ENCODE measurements at regions not wholly inside any gene's neighbourhood (a gene's known extent, or its start where the extent isn't known, plus 50 kb on each side); places are given as distances from the start of the nearest gene placed in this dataset.

DNA sequence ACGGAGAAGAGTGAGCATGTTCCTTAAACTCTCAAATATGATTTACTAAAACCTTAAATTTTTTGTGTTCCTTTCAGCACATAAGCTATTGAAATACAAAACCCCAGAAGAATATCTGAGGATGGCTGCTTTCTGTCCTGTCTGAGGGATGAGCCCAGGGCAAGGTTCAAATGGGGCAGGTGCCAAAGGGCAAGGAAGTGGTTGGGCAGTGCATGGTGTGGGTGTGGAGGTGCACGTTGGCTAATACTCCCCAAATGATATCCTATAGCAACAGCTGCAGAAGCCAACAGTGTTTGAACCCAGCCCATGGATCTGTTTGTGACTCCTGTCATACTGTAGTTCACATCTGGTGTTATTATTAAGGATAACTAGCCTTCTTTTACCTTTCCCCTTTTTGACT lies 183.0 kb downstream of the CDCA7 start:
- TF ChIP-seq, protein P1, sequence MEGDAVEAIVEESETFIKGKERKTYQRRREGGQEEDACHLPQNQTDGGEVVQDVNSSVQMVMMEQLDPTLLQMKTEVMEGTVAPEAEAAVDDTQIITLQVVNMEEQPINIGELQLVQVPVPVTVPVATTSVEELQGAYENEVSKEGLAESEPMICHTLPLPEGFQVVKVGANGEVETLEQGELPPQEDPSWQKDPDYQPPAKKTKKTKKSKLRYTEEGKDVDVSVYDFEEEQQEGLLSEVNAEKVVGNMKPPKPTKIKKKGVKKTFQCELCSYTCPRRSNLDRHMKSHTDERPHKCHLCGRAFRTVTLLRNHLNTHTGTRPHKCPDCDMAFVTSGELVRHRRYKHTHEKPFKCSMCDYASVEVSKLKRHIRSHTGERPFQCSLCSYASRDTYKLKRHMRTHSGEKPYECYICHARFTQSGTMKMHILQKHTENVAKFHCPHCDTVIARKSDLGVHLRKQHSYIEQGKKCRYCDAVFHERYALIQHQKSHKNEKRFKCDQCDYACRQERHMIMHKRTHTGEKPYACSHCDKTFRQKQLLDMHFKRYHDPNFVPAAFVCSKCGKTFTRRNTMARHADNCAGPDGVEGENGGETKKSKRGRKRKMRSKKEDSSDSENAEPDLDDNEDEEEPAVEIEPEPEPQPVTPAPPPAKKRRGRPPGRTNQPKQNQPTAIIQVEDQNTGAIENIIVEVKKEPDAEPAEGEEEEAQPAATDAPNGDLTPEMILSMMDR (IDR thresholded peaks at IDR 0.05; ENCODE audit: control insufficient read depth, insufficient read depth, low read depth, low read length, missing control alignments) = no peak
- H3K4me3 ChIP-seq (ENCODE audit: control insufficient read depth, low read depth, low read length) = no peak overlapping the region
- no peak for DNase-seq (ENCODE audit: low read depth)

DNA sequence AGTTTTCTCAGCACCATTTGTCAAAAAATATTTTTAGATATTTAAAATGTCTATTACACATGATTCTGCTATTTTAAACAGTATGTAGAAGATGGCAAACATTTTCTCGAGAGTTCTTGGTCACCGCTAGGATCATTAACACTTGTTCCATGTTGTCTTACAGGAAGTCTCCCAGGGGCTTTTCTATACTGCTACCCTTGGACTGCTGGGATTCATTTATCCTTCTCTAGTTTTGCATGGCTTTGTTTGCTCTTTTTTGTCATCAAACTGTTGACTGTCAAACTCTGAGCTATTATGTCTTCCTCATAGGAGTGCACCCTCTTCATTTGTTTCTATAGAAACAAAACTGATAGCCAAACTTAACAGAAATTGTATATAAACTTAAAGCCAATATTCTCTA lies 184.9 kb downstream of the CDCA7 start:
- no peak overlapping the region for H3K4me3 ChIP-seq (ENCODE audit: control insufficient read depth, low read depth, low read length)
- no peak for DNase-seq (ENCODE audit: low read depth)
- TF ChIP-seq, protein P1 (IDR thresholded peaks at IDR 0.05; ENCODE audit: control insufficient read depth, insufficient read depth, low read depth, low read length, missing control alignments) = no peak

DNA sequence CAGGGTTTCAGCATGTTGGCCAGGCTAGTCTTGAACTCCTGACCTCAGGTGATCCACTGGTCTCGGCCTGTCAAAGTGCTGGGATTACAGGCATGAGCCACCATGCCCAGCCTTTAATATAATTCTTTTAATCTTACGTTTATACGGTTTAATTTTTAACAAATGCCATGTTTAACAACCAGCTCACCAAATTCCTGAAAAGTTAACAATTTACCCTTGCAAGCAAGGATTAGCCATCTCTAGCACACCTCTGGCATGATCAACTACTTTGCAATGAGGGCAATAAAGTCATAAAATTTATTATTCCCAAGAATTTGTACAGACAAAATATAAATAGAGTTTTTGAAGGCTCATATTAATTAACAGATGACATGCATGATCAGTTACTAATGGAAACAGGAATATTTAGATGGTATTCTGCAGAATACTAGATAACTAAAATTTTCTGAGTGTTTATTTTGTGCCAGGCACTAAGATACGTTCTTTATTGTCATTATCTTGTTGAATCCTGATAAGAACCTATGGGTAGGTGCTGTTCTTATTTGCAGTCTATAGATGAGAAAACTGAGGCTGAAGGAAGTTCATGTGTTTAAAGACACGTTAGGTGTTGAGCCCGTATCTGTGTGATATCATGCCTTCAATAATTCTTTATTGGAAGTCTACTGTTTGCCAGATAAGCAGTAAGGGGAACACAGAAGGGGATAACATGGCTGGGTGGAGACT lies 190.1 kb downstream of the CDCA7 start:
- H3K4me3 ChIP-seq (ENCODE audit: control insufficient read depth, low read depth, low read length) = no peak overlapping the region
- no peak for DNase-seq (ENCODE audit: low read depth)
- TF ChIP-seq, protein P1 (IDR thresholded peaks at IDR 0.05; ENCODE audit: control insufficient read depth, insufficient read depth, low read depth, low read length, missing control alignments) = no peak

DNA sequence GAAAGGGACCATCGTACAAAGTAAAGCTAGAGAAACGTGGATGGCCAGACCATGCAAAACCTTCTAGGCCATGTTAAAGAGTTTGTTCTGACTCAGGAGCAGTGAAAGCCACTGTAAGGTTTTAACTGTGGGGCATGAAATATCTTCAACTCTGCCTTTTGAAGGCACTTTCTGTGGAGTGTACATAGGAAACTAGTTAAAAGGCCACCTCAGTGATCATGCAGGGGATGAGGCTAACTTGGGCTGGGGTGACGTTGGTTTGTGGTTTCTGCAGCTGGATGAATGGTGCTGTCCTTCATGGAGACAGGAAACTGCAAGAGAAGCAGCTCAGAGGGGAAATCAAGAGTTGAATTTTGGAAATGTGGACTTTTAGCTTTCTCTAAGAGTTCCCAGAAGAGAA lies 190.7 kb downstream of the CDCA7 start:
- DNase-seq (ENCODE audit: low read depth) = peak; percentile 31
- H3K4me3 ChIP-seq (ENCODE audit: control insufficient read depth, low read depth, low read length) = no peak overlapping the region
- TF ChIP-seq, protein P1 (IDR thresholded peaks at IDR 0.05; ENCODE audit: control insufficient read depth, insufficient read depth, low read depth, low read length, missing control alignments) = no peak

DNA sequence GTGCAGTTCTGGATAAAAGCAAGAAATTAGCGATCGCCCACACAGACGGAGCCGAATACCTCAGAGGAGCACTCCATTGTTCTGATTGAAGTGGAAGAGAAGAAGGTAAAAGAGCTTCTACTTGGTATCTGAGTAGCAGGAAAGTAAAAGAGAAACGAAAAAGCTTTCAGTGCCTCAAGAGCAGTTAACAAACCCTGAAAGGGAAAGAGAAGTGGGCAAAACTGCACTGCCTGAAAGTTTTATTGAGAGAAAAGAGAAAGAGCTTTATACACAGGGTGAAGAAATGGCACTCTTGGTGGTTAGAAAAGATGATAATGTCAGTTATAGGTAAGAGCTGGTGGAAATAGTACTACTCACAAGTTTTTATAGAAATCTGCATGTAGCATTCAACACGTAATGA lies 192.8 kb downstream of the CDCA7 start:
- H3K4me3 ChIP-seq (ENCODE audit: control insufficient read depth, low read depth, low read length) = no peak overlapping the region
- TF ChIP-seq, protein P1 (IDR thresholded peaks at IDR 0.05; ENCODE audit: control insufficient read depth, insufficient read depth, low read depth, low read length, missing control alignments) = no peak
- DNase-seq (ENCODE audit: low read depth) = no peak

DNA sequence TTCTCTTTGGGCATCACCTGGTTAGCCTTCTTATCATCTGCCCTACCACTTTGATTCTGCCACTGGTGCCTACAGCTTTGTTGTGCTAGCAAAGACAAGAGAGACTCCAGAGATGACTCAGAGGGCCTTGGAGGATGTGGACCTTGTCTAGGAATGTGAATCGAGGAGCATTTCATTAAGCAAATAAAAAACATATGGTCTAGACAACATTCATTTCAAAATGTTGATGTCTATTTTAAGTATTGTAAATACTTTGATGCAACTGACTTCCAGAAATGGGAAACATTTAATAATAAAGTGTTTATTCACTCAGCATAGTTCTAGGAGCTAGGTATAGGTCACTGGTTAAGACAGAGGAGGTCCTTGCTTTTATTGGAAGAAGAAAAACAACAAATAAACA lies 195.5 kb downstream of the CDCA7 start:
- DNase-seq (ENCODE audit: low read depth) = peak; percentile 73
- TF ChIP-seq, protein P1 (IDR thresholded peaks at IDR 0.05; ENCODE audit: control insufficient read depth, insufficient read depth, low read depth, low read length, missing control alignments) = no peak
- no peak overlapping the region for H3K4me3 ChIP-seq (ENCODE audit: control insufficient read depth, low read depth, low read length)

Data from AG09309 (cell line).